NCI-H82 (cell line): ENCODE measurements at regions not wholly inside any gene's neighbourhood (a gene's known extent, or its start where the extent isn't known, plus 50 kb on each side); places are given as distances from the start of the nearest gene placed in this dataset.
A peak's percentile ranks its signal among the peaks of the same experiment; 100 is the strongest.

ENCODE experiments used
- DNase-seq: peaks from one replicate; lab custom pipeline; 2025; lab: John Stamatoyannopoulos, UW

DNA sequence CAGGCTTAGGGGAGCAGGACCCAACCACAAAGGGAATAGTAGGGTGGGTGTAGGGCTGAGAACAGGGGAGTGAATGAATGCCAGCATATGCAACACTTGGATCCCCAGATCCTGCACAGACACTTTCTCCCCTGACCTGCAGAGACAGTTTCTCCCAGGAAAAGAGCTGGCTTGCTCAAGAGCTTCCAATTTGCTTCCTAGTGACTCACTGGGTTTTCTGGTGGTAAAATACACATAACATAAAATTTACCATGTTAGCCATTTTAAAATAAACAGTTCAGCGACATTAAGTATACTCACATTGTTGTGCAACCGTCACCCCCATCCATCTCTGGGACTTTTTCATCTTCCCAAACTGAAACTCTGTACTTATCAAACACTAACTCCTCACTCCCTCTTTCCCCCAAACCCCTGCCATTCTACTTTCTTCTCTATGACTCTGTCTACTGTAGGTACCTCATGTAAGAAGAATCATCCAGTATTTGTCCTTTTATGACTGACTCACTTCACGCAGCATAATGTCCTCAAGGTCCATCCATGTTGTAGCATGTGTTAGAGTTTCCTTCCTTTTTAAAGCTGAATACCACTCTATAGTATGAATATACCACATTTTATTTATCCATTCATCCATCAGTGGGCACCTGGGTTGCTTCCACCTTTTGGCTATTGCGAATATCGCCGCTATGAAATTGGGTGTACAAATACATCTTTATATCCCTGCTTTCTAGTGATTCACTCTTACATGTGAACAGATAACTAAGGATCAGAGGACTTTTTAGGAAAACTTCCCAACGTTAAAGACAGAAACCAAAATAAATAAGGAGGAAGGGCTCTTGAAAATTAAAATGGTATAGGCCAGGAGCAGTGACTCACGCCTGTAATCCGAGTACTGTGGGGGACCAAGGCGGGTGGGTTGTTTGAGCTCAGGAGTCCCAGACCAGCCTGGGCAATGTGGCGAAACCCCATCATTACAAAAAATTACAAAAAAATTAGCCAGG, 95.6 kb upstream of the TJP1 start:
- no peak for DNase-seq

DNA sequence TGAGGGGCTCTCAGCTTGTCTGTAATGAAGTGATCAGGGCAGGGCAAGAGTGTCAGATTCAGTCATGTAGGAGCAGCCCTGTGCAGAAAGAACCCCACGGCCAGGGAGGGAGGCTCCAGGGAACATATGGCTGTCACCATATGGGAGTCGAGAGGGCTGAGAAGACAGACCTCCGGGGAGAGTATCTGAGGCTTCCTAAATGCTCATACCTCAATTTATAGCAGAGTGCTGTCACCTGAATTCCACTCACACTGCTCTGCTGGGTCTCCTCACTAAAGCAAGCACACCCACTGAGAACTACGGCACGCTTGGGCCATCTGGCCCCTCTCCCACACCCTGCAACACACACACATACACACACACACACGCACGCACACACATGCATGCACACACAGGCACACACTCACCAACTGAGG, 92.3 kb upstream of the TJP1 start:
- peak; percentile 85 for DNase-seq

DNA sequence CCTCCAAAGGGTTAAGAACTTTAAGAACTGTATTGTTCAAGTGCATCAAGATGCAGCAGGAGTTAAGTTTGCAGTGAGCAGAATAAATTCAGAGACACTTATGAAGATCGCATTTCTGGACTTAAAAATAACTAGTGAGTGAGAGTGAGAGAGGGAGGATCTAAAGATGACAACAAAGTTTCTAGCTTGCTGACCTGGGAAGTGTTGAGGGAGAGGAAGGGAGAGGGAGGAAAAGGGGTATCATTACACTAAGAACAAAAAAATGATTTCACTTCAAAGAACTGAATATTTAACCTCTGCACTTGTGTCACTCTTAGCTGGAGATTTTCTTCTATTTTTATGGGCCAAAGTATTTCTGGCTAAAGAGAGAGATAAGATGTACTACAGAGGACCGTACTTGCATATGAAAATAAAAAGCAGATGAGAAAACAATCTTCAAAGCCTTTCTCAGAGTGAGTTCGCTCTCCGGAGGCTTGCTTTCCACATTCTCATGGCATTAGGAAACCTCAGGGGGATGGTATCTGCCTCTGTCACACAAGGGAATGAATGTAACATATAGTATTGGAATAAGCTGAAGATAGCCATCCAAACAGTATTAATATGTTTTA, 91.4 kb upstream of the TJP1 start:
- DNase-seq, result no peak

DNA sequence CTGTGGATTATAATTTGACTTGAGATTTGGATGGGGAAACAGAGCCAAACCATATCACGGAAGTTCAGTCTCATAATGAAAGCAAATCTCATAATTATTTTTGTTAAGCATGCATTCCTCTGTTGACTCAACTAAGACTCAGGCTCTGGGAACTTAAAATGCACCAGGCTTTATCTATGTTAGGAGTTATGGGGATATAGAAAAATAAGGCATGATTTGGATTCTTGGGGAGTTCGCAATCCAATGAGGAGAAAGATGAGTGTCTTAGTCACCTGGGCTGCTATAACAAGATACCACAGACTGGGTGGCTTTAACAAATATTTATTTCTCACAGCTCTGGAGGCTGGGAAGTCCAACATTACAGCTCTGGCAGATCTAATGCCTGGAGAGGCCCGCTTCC, 89.4 kb upstream of the TJP1 start:
- DNase-seq, result no peak

DNA sequence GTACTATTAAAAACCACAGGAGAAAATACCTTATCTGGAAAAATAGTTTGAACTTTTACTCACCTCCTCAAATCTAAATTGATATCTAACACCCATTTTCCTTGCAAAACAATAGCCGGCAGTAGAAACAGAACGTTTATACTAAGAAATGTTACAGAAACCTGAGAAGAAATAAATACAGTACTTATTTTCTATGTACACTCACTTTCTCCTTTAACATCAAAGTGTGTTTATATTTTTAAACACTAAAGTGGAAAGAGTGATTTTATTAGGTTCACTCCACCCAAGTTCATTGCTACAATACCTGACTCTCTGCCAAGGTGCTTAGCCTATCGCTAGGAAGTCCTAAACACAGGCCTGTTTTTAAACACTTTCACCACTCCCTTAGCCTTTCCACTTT, 87.8 kb upstream of the TJP1 start:
- no peak for DNase-seq

DNA sequence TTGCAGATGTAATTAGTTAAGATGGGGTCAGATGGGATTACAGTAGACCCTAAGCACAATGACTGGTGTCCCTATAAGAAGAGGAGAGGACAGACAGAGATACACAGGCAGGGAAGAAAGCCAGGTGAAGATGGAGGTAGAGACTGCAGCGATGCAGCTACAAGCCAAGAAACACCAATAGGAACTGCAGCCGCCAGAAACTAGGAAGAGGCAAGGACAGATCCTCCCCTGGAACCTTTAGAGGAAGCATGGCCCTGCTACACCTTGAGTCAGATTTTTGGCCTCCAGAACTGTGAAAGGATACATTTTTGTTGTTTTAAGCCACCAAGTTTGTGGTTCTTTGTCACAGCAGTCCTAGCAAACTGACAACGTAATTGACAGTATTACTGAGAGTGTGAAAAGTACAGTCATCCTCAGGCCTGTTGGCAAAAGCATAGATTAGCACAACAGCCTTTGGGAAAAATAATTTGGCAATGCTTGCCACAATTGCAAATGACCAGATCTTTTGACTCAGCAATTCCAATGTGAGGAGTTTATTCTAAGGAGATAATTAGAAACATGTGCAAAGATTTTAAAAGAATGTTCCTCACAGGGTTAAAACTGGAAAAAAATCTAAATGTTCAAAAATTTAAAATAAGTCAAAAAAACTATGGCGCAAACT, 82.6 kb upstream of the TJP1 start:
- DNase-seq, result no peak

DNA sequence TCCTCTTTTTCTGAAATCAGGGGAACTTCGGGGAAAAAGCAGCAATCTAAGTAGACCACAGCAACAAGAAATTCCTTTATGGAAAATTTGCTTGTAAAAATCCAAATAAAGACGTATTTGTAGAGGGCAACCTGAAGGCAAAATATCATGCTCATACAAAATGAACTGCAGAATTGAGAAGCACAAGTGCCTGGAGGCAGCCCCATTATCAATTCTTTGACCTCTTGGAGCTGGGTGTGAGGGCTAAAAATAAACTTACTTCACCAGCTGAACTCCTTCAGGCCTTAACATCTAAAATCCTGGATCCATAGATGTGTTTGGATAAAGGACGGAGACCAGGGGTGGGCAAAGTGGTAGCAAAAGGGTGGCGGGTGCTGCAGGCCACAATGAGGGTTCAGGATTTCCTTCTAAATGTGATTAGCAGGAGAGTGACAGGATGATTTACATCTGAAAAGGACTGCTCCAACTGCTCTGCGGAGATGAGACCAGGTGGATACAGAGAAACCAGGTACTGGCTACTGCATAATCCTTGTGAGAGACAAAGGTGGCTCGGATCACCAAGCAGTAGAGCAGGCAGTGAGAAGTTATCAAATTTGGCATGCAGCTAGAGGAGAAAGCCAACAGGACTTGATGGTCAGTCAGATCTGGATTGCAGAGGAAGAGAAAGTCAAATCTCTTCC, 81.7 kb upstream of the TJP1 start:
- peak; percentile 42 for DNase-seq

DNA sequence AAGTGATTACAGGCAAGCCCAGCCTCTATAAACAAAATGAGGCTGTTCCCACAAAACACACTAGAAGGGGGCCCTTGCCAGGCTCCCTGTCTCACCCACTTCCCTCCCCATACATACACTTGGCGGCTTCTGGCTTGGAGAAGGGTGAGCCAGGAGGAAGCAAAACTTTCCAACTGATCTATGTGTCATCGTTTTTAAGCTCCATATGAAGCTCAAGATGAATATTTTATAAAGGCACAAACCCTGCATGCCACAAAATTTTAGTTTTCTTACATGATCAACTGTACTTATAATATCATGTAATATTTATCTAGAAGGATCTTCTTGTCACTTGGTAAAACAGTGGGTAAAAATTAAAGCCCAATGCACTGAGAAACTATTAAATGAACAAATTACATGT, 80.8 kb upstream of the TJP1 start:
- DNase-seq, result no peak

DNA sequence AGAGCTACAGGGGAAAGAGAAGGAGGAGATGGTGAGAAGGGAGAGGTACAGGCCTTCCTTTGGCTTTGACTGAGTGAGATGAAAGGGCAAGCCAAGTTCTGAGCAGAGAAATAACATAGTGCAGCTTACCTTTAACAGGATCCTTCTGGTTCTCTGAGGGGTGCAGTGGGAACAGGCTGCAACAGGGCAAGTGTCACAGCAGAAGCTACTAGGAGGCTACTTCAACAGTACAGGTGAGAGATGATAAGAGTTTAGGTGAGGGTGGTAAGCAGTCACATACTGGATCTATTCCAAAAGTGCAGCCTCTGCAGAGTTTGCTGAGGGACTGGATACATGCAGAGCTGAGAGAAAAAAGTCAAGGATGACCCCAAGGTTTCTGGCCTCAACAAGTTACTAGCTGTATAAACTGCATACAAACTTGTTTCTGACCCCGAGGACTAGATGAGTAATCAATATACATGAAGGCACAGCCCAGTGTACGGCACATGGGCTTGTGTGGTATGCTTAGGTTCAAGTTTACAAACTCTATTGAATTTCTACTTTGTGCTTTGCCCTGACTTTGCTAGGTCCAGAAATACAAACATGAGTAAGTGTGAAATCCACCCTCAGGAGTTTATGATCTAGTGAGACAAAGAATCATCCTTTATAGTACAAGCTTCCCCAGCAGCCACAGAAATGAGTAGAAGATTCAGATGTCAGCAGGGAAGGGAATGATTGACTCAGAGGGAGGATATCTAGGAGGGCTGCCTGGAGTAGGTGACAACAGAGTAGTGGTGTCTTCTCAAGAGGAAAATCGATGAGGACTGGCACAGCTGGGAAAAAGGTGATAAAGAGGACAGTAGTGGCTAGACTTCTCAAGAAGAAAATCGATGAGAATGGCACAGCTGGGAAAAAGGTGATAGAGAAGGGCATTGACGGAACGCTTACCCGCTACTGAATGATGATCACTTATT, 78.2 kb upstream of the TJP1 start:
- no peak for DNase-seq

DNA sequence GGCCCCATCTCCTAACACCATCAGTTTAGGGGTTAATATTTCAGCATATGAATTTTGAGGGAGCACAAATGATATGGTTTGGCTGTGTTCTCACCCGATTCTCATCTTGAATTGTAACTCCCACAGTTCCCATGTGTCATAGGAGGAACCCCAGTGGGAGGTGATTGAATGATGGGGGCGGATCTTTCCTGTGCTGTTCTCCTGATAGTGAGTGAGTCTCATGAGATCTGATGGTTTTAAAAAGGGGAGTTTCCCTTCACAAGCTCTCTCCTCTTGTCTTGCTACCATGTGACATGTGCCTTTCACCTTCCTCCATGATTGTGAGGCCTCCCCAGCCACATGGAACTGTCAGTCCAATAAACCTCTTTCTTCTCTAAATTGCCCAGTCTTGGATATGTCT, 73.8 kb upstream of the TJP1 start:
- no peak for DNase-seq

DNA sequence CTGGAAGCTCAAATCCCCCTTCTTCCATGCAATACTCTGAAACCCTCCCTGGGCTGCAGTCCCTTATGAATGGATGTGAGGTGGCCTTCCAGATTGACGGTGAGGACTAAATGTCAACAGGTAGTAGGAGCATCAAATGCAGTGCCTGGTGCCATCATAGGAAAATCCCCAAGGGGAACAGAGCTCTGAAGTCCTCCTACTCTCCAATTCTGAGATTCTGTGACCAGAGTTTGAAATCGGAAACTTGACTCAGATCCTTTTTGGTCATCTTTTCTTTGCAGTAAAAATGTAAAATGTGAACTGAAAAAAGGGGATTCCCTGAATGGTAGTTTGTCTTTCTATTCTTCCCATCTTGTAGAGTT, 68.8 kb upstream of the TJP1 start:
- no peak for DNase-seq

DNA sequence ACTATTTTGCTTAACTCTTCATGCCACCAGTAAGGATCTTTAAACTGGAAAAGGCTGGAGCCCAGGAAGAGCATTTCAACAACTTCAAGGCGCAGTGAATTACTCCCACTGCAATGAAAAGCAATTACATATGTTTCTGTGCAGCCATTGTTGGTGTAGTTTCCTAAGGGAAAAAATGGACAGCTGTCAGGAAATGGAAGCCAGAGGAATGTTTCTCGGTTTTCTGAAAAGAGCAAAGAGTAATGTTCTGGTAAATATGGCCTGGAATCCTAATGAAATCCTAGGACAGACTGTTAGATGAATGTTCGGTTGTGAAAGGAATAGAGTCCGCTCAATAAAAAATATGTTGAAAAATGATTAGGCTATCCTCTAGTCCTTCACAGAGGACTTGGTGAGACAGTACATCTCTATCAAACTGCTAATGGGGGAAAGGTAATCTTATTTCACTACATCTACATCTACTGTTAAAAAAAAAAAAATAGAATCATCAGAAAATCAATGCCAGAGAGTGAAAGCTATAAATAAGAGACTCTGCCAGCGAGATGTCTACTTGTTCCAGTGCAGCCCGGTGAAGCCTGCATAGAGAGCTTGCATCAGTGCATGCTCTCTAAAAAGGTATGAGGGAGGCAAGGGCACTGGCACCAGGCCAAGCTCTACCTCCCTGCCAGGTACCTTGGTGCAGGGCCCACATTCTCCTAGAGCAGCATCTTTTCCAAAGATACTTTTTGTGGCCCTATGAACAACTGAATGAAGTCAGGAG, 68.2 kb upstream of the TJP1 start:
- DNase-seq, result no peak

DNA sequence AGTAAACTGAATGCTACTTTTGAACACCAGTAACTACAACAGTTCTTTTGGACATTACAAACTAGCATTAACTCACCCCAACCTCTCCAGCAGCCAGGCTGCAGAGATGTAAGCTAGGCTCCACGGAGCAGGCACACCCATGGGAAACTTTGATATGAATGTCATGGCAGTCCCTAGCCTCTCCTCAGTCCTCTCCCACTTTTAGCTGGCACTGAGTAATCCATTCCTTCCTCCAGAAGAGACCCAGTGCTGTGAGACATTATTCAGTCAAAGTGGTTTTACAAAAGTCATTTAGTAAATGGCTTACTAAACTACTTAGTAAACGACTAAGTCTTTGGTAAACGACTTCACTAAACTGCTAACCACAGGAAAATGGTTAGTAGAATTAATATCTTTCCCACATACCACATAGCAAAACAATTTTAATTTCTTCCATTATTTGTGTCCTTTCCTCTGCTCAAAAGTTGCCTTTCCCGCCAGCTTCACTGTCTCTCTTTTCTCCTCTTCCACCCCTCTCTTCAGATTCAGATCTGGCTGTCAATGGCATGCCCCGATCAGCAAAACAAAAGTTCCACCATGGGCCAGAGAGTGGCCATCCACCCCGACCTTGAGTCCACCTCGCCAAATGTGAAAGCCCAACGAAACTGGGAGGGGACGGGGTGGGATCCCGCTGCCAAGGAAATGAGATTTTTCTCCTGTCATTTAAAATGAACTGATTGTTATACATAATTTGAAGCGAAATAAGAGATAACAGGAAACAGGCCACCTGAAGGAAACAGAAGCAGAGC, 67.5 kb upstream of the TJP1 start:
- DNase-seq, result no peak

DNA sequence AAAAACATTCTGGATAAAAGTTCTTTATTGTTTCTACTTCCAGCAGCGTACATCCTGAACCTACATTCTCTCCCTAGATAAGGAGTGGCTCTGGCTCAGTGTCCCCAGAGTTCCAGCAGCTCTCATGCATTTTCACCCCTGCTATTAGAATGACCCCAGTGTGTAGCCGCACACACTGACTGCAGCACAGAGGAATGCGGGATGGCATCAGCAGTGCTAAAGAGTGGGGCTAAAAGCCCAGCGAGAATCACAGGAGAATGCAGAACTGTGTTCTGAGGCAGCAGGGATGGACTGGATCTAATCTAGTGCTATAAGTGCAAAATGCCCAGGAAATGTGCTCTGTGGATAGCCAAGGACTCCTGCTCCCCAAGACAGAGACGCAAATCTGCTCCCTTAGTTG, 66.4 kb upstream of the TJP1 start:
- no peak for DNase-seq

DNA sequence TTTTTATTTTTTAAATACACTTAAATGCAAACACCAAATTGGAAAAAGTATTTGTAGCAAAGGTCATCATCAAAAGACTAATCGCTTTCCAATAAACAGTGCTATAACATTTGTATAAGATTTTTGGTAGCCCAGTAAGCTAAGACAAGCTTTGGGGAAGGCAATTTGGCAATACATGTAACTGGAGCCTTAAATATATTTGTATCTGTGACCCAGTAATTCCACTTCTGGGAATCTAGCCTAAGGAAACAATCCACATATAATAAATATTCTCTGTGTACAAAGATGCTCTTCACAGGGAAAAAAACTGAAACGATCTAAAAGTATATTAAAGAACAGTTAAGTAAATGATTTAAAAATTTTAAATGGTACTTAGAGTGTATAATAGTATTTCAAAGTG, 65.5 kb upstream of the TJP1 start:
- no peak for DNase-seq

DNA sequence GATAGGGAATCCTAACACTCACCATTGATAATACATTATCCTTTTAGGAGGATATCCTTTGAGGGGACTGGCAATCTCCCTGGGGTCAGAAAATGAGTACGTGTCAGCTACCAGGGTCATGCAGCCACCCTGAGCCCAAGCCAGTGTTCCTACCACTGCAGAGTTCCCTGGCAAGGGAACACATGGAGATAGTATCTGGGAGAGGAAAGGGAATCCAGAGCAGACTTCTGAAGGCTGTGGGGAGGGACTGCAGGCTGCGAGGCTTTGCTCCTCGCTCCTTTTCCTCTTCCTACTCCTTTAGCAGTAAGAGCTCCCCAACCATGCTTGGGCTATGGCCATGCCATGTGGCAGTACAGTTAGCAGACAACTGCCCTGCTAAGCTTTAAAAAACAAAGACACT, 62.9 kb upstream of the TJP1 start:
- no peak for DNase-seq

DNA sequence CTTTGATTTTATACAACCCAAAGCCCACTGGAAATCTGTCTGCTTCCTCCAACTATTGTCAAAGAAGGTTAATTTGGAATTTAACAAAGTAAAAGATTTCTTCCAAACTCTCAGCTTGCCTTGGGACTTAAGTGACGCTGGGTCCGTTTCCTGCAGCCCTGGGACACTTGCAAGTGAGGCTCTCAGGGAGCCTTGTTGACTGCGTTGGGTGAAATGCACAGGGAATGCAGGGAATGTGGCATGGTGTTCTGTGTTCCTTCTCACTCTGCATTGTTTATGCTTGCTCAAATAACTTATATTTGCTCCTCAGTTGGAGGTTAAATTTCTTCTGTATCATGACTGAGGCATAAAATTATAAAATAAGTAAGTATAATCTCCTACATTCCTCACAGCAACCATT, 60.9 kb upstream of the TJP1 start:
- DNase-seq, result no peak

DNA sequence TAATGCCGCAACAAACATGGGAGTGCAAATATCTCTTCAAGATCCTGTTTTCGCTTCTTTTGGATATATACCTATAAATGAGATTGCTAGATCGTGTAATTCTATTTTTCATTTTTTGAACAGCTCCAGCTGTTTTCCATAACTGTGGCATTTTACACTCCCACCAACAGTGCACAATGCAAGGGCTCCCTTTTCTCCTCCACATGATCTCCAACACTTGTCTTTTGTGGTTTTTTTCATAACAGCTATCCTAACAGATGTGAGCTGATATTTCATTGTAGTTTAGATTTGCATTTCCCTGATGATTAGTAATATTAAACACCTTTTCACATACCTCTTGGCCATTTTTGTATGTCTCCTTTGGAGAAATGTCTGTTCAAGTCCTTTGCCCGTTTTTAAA, 58.6 kb upstream of the TJP1 start:
- no peak for DNase-seq

DNA sequence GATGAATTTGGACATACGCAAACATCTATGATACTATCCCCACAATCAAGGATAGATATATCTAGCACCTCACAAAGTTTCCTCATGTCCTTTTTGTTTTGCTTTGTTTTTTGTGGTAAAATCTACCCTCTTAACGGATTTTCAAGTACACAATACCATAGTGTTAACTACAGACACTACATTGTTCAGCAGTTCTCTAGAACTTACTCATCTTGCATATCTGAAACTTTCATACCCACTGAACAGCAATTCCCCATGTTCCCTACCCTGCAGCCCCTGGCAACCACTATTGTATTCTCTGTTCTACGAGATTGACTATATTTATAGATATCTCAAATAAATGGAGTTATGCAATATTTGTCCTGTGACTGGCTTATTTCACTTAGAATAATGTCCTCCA, 58.1 kb upstream of the TJP1 start:
- no peak for DNase-seq

DNA sequence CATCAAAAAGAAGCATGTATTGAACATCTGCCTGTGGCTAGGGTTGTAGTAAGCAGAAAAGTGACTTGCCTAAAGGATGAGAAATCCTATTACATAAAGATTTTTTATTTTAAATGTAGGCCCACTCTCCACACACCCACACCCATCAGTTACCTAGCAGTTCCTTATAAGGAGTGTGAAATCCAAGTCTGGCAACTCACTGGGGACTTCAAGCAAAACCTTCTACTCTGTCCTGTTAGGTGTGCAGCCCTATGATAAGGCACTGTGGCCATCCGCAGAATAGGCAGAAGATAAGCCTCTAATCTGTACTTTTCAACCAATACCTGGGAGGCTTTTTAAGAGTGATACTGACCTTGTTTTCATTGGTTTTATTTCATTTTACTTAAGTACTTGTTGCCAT, 52.7 kb upstream of the TJP1 start:
- no peak for DNase-seq
